HG02970 (cell line): ENCODE measurements at regions not wholly inside any gene's neighbourhood (a gene's known extent, or its start where the extent isn't known, plus 50 kb on each side); places are given as distances from the start of the nearest gene placed in this dataset.
"Not testable (repeated sequence)": the region's sequence is repeated elsewhere in the genome, so short reads cannot be mapped to it uniquely, and the experiment has no call there.

Experiments used
- ATAC-seq: cut with Tn5 transposase; IDR thresholded peaks from one replicate; pipeline ENCODE4 v1.9.1; 2021; ENCODE audit warnings: mild to moderate bottlenecking, moderate library complexity, moderate number of reproducible peaks; ENCODE audit not compliant: unreplicated experiment, low FRiP score

DNA sequence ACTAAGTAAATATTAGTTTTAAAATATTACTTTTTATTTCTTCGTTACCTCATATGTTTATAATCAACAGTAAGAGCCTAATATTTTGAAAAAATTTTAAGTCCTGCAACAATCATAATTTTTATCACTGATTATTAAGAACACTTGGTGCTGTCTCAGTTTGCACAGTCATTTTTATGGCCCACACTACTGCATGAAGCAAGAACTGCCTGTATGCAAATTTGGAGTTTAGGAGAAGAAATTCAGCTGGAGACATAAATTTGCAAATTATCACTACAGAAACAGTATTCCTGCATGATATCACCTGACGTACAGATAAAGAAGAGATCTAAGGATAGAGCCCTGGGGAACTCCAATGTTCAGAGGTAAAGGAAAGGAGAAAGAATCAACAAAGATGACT lies 144.1 kb upstream of the RBBP8 start:
- ATAC-seq = no peak

DNA sequence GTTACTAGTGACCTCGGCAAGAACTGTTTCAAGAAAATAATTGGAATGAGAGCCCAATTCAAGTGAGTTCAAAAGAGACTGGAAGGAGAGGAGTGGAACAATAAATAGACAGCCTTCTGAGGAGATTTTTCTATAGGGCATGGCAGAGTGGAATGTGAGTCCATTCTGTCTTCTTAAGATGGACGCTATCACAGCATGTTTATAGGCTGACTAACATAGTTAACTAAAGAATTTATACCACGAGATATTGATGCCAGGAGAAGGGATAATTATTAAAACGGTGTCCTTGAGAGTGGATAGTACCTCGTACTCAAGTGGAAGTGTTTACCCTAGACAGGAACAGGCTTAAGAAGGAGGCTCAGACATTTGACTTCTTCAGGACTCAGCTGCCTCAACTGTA lies 143.5 kb upstream of the RBBP8 start:
- ATAC-seq = no peak

- no peak for ATAC-seq
Observed at GRCh38 chr18:22790545-22791309, 142.4 kb upstream of the RBBP8 start.

- ATAC-seq = no peak
Observed at GRCh38 chr18:22791310-22791610, 141.9 kb upstream of the RBBP8 start.

DNA sequence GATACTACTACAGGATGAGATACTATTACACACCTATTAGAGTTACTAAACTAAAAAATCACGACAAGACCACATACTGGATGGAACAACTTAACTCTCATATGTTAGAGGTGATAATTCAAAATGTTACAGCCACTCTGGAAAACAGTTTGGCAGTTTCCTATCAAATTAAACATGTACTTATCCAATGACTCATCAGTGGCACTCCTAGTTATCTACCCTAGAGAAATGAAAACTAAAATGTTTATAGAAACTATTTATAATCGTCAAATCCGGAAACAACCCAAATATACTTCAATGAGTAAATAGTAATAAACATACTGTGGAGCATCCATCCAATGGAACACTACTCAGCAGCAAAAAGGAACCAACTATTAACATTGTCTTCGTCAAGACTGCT lies 137.0 kb upstream of the RBBP8 start:
- ATAC-seq = no peak

DNA sequence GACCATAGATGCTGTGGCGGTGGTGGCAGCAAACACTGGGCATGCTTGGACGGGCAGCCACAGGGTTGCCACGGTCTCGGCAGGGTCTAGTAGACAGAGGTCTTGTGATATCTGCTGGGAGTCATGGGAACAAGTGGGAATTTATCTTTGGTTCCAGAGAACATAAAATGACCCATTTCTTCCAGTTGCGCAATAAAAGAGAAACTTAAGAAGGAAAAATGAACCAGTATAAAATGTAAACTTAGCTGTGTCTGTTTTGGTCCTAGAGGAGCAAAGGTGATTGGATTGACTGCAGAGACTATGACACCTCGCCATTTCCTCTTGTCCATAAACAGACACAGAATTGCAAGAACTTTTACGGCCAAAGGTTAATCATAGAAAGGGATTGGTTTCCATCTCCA lies 132.6 kb upstream of the RBBP8 start:
- ATAC-seq = no peak

- no peak for ATAC-seq
Observed at GRCh38 chr18:22813648-22814328, 119.3 kb upstream of the RBBP8 start.

- ATAC-seq = no peak
Observed at GRCh38 chr18:22814329-22814703, 118.8 kb upstream of the RBBP8 start.

DNA sequence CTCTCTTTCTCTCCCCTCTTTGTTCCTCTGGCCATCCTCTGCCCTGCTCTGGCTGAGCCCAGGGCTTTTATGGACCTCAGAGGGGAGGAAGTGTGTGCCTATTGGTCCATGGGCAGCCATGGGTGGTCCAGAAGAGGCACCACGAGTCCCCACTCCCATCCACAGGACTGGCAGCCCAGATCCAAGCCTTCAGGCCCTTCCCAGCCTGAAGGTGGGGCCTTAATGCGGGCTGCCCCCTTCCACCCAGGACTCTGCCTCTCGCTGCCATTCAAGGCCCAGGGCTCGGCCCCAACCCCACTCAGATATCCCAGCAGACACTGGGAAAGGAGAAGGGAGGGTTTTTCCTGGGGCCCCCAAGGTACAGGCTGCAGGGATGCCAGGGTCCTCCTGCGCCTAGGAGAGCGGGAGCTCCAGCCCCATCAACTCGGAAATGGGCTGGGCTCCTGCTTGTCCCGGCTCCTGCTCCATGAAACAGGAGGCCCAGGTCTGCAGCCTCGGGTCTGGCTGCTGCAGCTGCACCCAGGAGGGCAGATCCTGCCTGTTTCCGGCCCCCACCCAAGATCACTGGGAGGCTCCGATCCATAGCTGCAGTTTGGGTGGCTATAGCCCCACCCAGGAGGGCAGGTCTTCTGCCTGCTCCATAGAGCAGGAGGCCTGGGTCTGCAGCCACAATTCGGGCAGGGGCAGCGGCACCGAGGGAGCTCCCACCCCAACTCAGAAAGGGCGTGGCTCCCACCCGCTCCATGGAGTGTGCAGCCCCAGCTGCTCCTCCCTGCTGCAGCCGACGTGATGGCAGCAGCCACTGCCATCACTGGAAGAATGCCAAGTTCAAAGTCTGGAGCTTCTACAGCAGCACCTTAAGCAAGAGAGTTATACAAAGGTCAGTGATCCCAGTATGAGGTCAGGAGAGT lies 116.6 kb upstream of the RBBP8 start:
- ATAC-seq = no peak

GRCh38 chr18:22817844-22818243 lies 115.3 kb upstream of the RBBP8 start:
- no peak for ATAC-seq

DNA sequence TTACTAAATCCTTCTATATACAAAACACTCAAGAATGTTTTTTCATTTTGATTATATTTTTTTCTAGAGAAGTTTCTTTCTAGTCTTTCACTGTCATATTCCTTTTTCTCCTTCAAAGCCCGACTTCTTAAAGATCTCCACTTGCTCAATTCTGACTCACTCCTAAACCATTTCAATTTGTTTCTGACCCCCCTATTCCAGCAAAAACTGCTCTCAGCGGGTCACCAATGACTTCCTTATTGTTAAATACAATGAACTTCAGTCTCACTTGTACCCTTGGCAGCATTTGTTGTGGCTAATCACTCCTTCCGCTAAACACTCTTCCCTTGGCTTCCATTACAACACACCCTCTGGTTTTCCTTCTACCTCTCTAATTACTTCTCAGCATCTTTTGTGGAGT lies 111.1 kb upstream of the RBBP8 start:
- ATAC-seq = no peak

- ATAC-seq = no peak
Observed at GRCh38 chr18:22822841-22823508, 110.2 kb upstream of the RBBP8 start.

GRCh38 chr18:22826726-22827125 lies 106.4 kb upstream of the RBBP8 start:
- ATAC-seq = no peak

DNA sequence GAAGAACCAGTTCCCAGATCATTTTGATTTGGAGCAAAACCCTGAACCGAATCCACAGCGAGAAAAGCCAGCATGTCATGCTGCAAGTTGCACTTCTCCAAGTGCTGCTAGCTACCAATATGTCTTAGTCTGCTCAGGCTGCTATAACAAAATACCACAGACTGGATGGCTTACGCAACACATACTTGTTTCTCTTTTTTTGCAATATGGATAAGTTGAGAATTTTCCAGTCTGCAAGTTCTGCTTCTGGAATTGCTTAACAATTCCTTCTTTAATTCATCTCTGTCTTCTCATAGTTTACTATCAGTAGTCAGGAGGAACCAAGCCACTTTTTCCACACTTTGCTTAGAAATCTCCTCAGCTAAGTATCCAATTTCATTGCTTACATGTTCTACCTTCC lies 105.9 kb upstream of the RBBP8 start:
- ATAC-seq = no peak

DNA sequence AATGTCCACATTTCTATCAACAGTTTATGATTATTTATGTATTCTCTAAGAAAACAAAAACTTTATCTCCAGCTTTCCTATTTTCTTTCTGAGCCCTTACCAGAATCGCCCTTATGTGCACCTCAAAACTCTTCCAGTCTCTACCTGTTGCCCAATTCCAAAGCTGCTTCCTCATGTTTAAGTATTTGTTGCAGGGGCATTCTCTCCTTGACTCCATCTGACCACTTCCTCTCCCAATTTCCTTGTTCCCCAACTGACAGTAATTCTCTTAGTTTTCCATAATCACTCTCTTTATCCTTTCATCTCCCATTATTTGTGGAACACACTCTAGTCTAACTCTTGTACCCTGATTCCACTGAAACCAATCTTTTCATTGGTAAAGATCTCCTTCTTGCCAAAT lies 105.4 kb upstream of the RBBP8 start:
- no peak for ATAC-seq

GRCh38 chr18:22828171-22828570 lies 105.0 kb upstream of the RBBP8 start:
- ATAC-seq = no peak

- ATAC-seq = not testable (repeated sequence)
Observed at GRCh38 chr18:22828583-22828982, 104.5 kb upstream of the RBBP8 start.

GRCh38 chr18:22829781-22830180 lies 103.3 kb upstream of the RBBP8 start:
- no peak for ATAC-seq

- ATAC-seq = no peak
Observed at GRCh38 chr18:22830511-22830910, 102.6 kb upstream of the RBBP8 start.

DNA sequence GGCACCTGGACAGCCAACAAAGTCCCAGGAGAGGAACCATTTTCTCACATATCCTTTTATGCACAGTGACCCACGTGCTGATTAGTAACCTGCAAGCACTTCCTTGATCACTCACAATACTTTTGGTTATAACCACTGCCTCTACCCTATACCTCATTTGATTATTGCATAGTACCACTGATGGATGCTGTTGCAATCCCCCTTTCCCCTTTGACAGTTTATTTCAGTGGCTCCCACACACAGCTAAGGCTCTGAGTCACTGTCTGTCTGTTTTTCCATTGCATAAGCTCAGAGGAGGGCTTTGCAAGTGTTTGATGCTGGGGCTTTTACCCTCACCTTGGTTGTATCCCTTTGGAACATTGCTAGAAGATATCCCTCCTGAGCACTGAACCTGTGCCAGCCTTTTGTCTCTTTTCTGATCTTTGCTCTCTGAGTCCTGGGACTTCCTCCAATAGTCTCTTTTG lies 101.7 kb upstream of the RBBP8 start:
- ATAC-seq = no peak

- ATAC-seq = no peak
Observed at GRCh38 chr18:22836932-22837331, 96.2 kb upstream of the RBBP8 start.
